ENCODE measurements at regions not wholly inside any gene's neighbourhood (a gene's known extent, or its start where the extent isn't known, plus 50 kb on each side); places are given as distances from the start of the nearest gene placed in this dataset.

- 0% methylated on average over 1 of the region's 1 CpG for WGBS (ENCODE audit: insufficient coverage, low coverage, missing lambda C conversion rate)
- POLR2A ChIA-PET = no interaction called here
- TF ChIP-seq AFF4 (CRISPR knock-in tag; IDR thresholded peaks at IDR 0.05) = no peak
- TF ChIP-seq, protein P1, sequence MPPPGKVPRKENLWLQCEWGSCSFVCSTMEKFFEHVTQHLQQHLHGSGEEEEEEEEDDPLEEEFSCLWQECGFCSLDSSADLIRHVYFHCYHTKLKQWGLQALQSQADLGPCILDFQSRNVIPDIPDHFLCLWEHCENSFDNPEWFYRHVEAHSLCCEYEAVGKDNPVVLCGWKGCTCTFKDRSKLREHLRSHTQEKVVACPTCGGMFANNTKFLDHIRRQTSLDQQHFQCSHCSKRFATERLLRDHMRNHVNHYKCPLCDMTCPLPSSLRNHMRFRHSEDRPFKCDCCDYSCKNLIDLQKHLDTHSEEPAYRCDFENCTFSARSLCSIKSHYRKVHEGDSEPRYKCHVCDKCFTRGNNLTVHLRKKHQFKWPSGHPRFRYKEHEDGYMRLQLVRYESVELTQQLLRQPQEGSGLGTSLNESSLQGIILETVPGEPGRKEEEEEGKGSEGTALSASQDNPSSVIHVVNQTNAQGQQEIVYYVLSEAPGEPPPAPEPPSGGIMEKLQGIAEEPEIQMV (tag; conservative IDR thresholded peaks at IDR 0.05; ENCODE audit: low read depth) = no peak
- TF ChIP-seq GTF3C2 (IDR thresholded peaks at IDR 0.05; ENCODE audit: borderline replicate concordance, extremely low read depth, insufficient read length) = no peak
- TF ChIP-seq RB1 (IDR thresholded peaks at IDR 0.05; ENCODE audit: low read depth) = no peak
- no peak for TF ChIP-seq TCF7L2 (IDR thresholded peaks at IDR 0.05; ENCODE audit: low read depth, low read length)
- TF ChIP-seq SMARCA4 (IDR thresholded peaks at IDR 0.05) = no peak
- TF ChIP-seq, protein P2, sequence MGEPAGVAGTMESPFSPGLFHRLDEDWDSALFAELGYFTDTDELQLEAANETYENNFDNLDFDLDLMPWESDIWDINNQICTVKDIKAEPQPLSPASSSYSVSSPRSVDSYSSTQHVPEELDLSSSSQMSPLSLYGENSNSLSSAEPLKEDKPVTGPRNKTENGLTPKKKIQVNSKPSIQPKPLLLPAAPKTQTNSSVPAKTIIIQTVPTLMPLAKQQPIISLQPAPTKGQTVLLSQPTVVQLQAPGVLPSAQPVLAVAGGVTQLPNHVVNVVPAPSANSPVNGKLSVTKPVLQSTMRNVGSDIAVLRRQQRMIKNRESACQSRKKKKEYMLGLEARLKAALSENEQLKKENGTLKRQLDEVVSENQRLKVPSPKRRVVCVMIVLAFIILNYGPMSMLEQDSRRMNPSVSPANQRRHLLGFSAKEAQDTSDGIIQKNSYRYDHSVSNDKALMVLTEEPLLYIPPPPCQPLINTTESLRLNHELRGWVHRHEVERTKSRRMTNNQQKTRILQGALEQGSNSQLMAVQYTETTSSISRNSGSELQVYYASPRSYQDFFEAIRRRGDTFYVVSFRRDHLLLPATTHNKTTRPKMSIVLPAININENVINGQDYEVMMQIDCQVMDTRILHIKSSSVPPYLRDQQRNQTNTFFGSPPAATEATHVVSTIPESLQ (CRISPR knock-in tag; IDR thresholded peaks at IDR 0.05) = no peak
- no peak for TF ChIP-seq BMI1 (IDR thresholded peaks at IDR 0.05; ENCODE audit: low read length)
- TF ChIP-seq NFE2L1 (tag; IDR thresholded peaks at IDR 0.05; ENCODE audit: borderline replicate concordance, low read depth) = no peak
- no peak for TF ChIP-seq XRCC5 (IDR thresholded peaks at IDR 0.05; ENCODE audit: low read depth, low read length)
- no peak for TF ChIP-seq ZNF280B (CRISPR knock-in tag; IDR thresholded peaks at IDR 0.05)
Measured at GRCh38 chr6:140047321-140047720, 672.9 kb upstream of the CITED2 start.

More at GRCh38 chr6:140047321-140047720, 672.9 kb upstream of the CITED2 start:
- ATAC-seq (no peak), DNase-seq (ENCODE audit: extremely low read depth in 1 of 4, low spot score in 3 of 4) (no peak), FAIRE-seq (no peak)
- in situ Hi-C loops (cut with MboI) = no loop called here
- H4K20me1 ChIP-seq (replicated peaks; ENCODE audit: control insufficient read depth, insufficient read depth, low read length) = no peaks in the 10 kb centered on the region
- H3K9me3 ChIP-seq (replicated peaks; ENCODE audit: control insufficient read depth, insufficient read depth, low read depth, low read length) = no peaks in the 10 kb centered on the region
- no TSS peak for BruUV-seq (replicated peaks)
- H2AFZ ChIP-seq (ENCODE audit: low read depth, low read length) = no peak overlapping the region
- H3K79me2 ChIP-seq (ENCODE audit: control insufficient read depth, insufficient read depth, low read length) = no peaks in the 10 kb centered on the region
- no peak overlapping the region for H3K27ac ChIP-seq (ENCODE audit: extremely low read depth, low read depth, low read length)
- H3K9me1 ChIP-seq (ENCODE audit: control insufficient read depth, insufficient read depth, low read length) = no peaks in the 10 kb centered on the region
- no peaks in the 10 kb centered on the region for H3K4me1 ChIP-seq (replicated peaks in 1 of 2; ENCODE audit: control insufficient read depth in 2 of 2, insufficient read depth in 2 of 2, low read length in 2 of 2)
- CTCF ChIA-PET (ENCODE audit: low intra/inter-chr PET ratio) = no interaction called here
- peaks cover 5 to 7% of the 10 kb centered on the region in 2 experiments; a peak in 2 of 5 replicates for H3K27me3 ChIP-seq (ENCODE audit: control insufficient read depth in 2 of 2, insufficient read depth in 2 of 2, low read length in 2 of 2)
- H3K9ac ChIP-seq (ENCODE audit: insufficient read depth in 1 of 2, low read depth in 2 of 2, low read length in 2 of 2) = no peak overlapping the region
- no peaks in the 10 kb centered on the region for H3K36me3 ChIP-seq (ENCODE audit: control insufficient read depth, insufficient read depth, low read length)
- H3K4me3 ChIP-seq = no peak overlapping the region
- intact Hi-C loops (cut with micrococcal nuclease) = no loop called here
- H3K4me2 ChIP-seq (ENCODE audit: insufficient read depth, low read length) = no peak overlapping the region

Measured in K562 (cell line).